ENCODE measurements at regions not wholly inside any gene's neighbourhood (a gene's known extent, or its start where the extent isn't known, plus 50 kb on each side); places are given as distances from the start of the nearest gene placed in this dataset.

DNA sequence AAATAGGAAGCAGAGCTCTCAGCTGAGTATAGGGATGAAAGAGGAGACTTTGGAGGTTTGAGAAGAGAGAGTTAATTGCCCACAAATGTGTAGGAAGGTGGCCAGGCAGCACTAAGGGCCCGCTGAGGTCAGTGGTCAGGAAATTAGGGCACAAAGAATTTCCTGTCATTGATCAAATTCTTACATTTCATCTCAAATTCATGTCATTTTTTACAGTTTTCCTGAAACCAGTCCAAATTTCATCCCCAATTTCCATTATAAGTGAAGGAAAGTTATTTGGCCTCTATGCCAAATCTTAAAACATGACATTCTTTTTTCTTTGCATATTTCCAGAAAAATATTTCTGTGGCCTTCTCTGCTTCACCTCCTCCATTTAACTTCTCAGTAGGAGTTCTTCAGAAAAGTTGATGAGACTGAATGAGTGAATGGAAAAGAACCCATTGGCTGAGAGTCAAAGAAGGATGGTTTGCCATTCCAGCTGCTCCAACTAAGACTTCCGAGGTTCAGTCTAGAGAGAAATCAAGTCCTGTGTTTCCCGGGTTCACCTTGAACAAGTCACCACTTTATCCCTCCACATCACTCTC lies 68.7 kb upstream of the SPRY1 start:
- Histone ChIP-seq H3K36me3 (no peaks in the 10 kb centered on the region), H3K4me3 (no peak overlapping the region), H3K27ac (replicated peaks in 1 of 4) (no peak overlapping the region), H3K27me3 (no peaks in the 10 kb centered on the region), H3K9me3 (peaks cover 0 to 8% (median 4%) of the 10 kb centered on the region in 4 donors), H3K4me1 (no peaks in the 10 kb centered on the region)
- TF ChIP-seq, protein P1, sequence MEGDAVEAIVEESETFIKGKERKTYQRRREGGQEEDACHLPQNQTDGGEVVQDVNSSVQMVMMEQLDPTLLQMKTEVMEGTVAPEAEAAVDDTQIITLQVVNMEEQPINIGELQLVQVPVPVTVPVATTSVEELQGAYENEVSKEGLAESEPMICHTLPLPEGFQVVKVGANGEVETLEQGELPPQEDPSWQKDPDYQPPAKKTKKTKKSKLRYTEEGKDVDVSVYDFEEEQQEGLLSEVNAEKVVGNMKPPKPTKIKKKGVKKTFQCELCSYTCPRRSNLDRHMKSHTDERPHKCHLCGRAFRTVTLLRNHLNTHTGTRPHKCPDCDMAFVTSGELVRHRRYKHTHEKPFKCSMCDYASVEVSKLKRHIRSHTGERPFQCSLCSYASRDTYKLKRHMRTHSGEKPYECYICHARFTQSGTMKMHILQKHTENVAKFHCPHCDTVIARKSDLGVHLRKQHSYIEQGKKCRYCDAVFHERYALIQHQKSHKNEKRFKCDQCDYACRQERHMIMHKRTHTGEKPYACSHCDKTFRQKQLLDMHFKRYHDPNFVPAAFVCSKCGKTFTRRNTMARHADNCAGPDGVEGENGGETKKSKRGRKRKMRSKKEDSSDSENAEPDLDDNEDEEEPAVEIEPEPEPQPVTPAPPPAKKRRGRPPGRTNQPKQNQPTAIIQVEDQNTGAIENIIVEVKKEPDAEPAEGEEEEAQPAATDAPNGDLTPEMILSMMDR (IDR thresholded peaks at IDR 0.05), result no peak
- TF ChIP-seq EP300 (IDR thresholded peaks at IDR 0.05) (no peak), POLR2AphosphoS5 (IDR thresholded peaks at IDR 0.05) (no peak), POLR2A (IDR thresholded peaks at IDR 0.05; ENCODE audit: low read depth) (no peak)
- DNase-seq (ENCODE audit: extremely low spot score), result no peak
- intact Hi-C loops (cut with DNase I), result no loop called here
- 55% methylated on average over 3 of the region's 3 CpGs for WGBS

DNA sequence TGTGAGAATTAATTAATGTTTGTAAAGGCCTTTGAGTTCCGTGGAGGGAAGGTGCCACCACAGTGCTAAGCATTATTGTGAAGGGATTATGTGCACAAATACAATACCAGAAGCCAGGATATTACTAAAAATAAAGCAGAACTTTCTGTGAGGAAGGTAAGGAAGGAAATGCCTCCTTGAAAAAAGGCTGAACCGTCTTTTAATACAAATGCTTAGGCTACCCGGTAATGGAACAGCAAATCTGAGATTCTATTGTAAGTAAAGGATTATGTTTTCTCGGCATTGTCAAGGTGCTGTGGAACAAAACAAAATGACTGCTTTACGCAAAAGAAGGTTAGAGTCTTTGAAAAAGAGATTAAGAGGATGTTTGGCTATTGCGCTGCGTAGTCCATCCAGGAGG lies 57.9 kb upstream of the SPRY1 start:
- H3K27ac ChIP-seq (replicated peaks in 1 of 4), result peak overlapping the region; percentile 18 to 52 (median 34)
- no peak for DNase-seq (ENCODE audit: extremely low spot score)
- H3K4me3 ChIP-seq, result no peak overlapping the region
- WGBS, result 80% methylated on average over 7 of the region's 7 CpGs
- peaks cover 0 to 6% (median 3%) of the 10 kb centered on the region in 4 donors for H3K4me1 ChIP-seq
- H3K27me3 ChIP-seq, result no peaks in the 10 kb centered on the region
- intact Hi-C loops (cut with DNase I), result no loop called here
- no peaks in the 10 kb centered on the region for H3K9me3 ChIP-seq
- TF ChIP-seq POLR2AphosphoS5 (IDR thresholded peaks at IDR 0.05), result peak in 1 of 2 donors; percentile 9
- TF ChIP-seq, protein P1 (IDR thresholded peaks at IDR 0.05), result no peak
- no peaks in the 10 kb centered on the region for H3K36me3 ChIP-seq

DNA sequence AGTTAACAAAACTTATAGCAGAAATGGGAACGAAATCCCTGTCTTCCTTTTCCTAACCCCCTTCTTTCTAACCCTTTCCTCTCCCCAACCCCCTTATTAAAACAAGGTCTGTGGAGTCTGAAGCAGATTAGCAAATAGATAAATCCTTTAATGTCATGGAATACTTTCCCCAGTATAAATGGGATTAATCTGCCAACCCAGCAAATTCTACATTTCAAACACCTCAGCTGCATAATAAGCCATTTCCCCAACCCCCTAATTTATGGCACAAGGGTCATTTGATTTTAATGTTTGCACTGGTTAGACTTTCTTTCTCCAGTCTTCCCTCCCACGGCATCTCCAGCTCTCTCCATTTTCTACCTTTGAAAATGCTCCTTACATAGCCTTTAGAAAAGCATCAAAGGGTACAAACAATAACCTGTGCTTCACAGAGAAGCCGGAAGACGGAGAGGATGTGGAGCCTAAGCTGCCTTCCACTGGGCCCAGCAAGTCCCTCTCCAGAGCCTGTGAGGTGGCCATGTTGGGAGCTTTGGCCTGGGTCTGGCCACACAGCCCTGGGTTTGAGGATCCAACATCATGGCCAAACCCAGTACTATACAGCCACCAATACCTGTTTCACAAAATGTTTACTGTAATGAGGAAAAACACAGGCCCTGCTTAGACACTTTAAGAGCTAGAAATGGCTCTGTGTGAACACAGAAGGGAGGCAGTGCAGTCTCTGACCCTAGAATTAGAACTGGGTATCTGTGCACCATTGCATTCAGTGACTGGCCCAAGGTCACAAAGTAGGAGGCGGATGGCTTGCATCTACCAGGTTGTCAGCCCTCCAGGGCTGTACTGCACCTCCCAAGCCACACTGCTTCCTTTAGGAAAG lies 56.9 kb upstream of the SPRY1 start:
- Histone ChIP-seq H3K9me3 (no peaks in the 10 kb centered on the region), H3K4me3 (no peak overlapping the region), H3K4me1 (peaks cover 0 to 6% (median 3%) of the 10 kb centered on the region in 4 donors), H3K36me3 (no peaks in the 10 kb centered on the region), H3K27me3 (no peaks in the 10 kb centered on the region), H3K27ac (replicated peaks in 1 of 4) (peak overlapping the region; percentile 48 to 74 (median 58))
- 93% methylated on average over 5 of the region's 5 CpGs for WGBS
- TF ChIP-seq POLR2A (IDR thresholded peaks at IDR 0.05; ENCODE audit: low read depth) (no peak), POLR2AphosphoS5 (IDR thresholded peaks at IDR 0.05) (no peak), EP300 (IDR thresholded peaks at IDR 0.05) (no peak)
- TF ChIP-seq, protein P1 (IDR thresholded peaks at IDR 0.05), result no peak
- intact Hi-C loops (cut with DNase I), result no loop called here
- no peak for DNase-seq (ENCODE audit: extremely low spot score)

- intact Hi-C loops (cut with DNase I), result no loop called here
- WGBS, result 73% methylated on average over 7 of the region's 7 CpGs
- Histone ChIP-seq H3K36me3 (no peaks in the 10 kb centered on the region), H3K9me3 (no peaks in the 10 kb centered on the region), H3K27ac (replicated peaks in 1 of 4) (peak overlapping the region; percentile 48 to 74 (median 62)), H3K4me1 (peaks cover 0 to 6% (median 3%) of the 10 kb centered on the region in 4 donors), H3K27me3 (no peaks in the 10 kb centered on the region), H3K4me3 (no peak overlapping the region)
- TF ChIP-seq POLR2AphosphoS5 (IDR thresholded peaks at IDR 0.05) (peak; percentile 61 to 66), POLR2A (IDR thresholded peaks at IDR 0.05; ENCODE audit: low read depth) (no peak), EP300 (IDR thresholded peaks at IDR 0.05) (no peak)
- TF ChIP-seq, protein P1 (IDR thresholded peaks at IDR 0.05), result no peak
- no peak for DNase-seq (ENCODE audit: extremely low spot score)
Observed at GRCh38 chr4:123340381-123340701, 56.3 kb upstream of the SPRY1 start.

Measured in esophagus muscularis mucosa (tissue), 4 donors.